ENCODE measurements at regions not wholly inside any gene's neighbourhood (a gene's known extent, or its start where the extent isn't known, plus 50 kb on each side); places are given as distances from the start of the nearest gene placed in this dataset.

- no peak overlapping the region for H3K27ac ChIP-seq (ENCODE audit: extremely low read depth, low read depth, low read length)
- no peak overlapping the region for H3K4me3 ChIP-seq (ENCODE audit: low read depth, low read length)
- H3K36me3 ChIP-seq (ENCODE audit: control insufficient read depth in 2 of 2, insufficient read depth in 1 of 2, low read length in 2 of 2), result no peaks in the 10 kb centered on the region
- ChIA-PET CTCF (no interaction called here), POLR2A (no interaction called here)
- no peaks in the 10 kb centered on the region for H3K9me3 ChIP-seq (ENCODE audit: control insufficient read depth, insufficient read depth, low read depth, low read length)
- TF ChIP-seq ZNF114 (tag by site-specific recombination; IDR thresholded peaks at IDR 0.05) (no peak), SALL2 (tag by site-specific recombination; IDR thresholded peaks at IDR 0.05; ENCODE audit: borderline replicate concordance) (no peak), ZNF555 (tag by site-specific recombination; conservative IDR thresholded peaks at IDR 0.05) (no peak), ZNF18 (tag by site-specific recombination; IDR thresholded peaks at IDR 0.05) (no peak)
- H3K4me1 ChIP-seq (ENCODE audit: control insufficient read depth, insufficient read depth, low read length), result peaks cover 7% of the 10 kb centered on the region
Observed at GRCh38 chrX:39175418-39176057, 374.3 kb downstream of the MID1IP1 start.

GRCh38 chrX:39176105-39176504 lies 374.8 kb downstream of the MID1IP1 start:
- Histone ChIP-seq H3K36me3 (ENCODE audit: control insufficient read depth in 2 of 2, insufficient read depth in 1 of 2, low read length in 2 of 2) (no peaks in the 10 kb centered on the region), H3K9me3 (ENCODE audit: control insufficient read depth, insufficient read depth, low read depth, low read length) (no peaks in the 10 kb centered on the region), H3K4me3 (ENCODE audit: low read depth, low read length) (no peak overlapping the region), H3K4me1 (ENCODE audit: control insufficient read depth, insufficient read depth, low read length) (peaks cover 7% of the 10 kb centered on the region), H3K27ac (ENCODE audit: extremely low read depth, low read depth, low read length) (no peak overlapping the region)
- TF ChIP-seq ZNF214 (tag by site-specific recombination; IDR thresholded peaks at IDR 0.05; ENCODE audit: borderline replicate concordance) (no peak), ZNF223 (tag by site-specific recombination; IDR thresholded peaks at IDR 0.05) (no peak), ZNF433 (tag by site-specific recombination; IDR thresholded peaks at IDR 0.05; ENCODE audit: low read depth) (no peak), OVOL3 (tag by site-specific recombination; IDR thresholded peaks at IDR 0.05) (no peak), KLF7 (tag by site-specific recombination; IDR thresholded peaks at IDR 0.05; ENCODE audit: borderline replicate concordance) (no peak), ZSCAN30 (tag by site-specific recombination; IDR thresholded peaks at IDR 0.05) (no peak), ZNF37A (tag by site-specific recombination; IDR thresholded peaks at IDR 0.05) (no peak), TRIM28 (IDR thresholded peaks at IDR 0.05; ENCODE audit: borderline replicate concordance, low read length) (no peak), ZNF747 (tag by site-specific recombination; IDR thresholded peaks at IDR 0.05) (no peak), SCRT1 (tag by site-specific recombination; IDR thresholded peaks at IDR 0.05; ENCODE audit: borderline replicate concordance) (no peak), ZFP69B (tag by site-specific recombination; IDR thresholded peaks at IDR 0.05) (no peak)
- ChIA-PET CTCF (interaction anchor here (0.7 kb wide), 1 partner anchor 22 kb away, joined by 3 read pairs; no protein-coding TSS in a partner anchor), POLR2A (interaction anchor here (0.7 kb wide), 1 partner anchor 67 kb away, joined by 4 read pairs; no protein-coding TSS in a partner anchor)

GRCh38 chrX:39189431-39189830 lies 388.2 kb downstream of the MID1IP1 start:
- Histone ChIP-seq H3K9me3 (ENCODE audit: control insufficient read depth, insufficient read depth, low read depth, low read length) (no peaks in the 10 kb centered on the region), H3K27ac (ENCODE audit: extremely low read depth, low read depth, low read length) (no peak overlapping the region), H3K36me3 (ENCODE audit: control insufficient read depth in 2 of 2, insufficient read depth in 1 of 2, low read length in 2 of 2) (no peaks in the 10 kb centered on the region), H3K4me3 (ENCODE audit: low read depth, low read length) (no peak overlapping the region), H3K4me1 (ENCODE audit: control insufficient read depth, insufficient read depth, low read length) (no peaks in the 10 kb centered on the region)
- ChIA-PET POLR2A (no interaction called here), CTCF (no interaction called here)
- no peak for TF ChIP-seq ZNF18 (tag by site-specific recombination; IDR thresholded peaks at IDR 0.05)
- no peak for TF ChIP-seq ZNF518A (tag by site-specific recombination; conservative IDR thresholded peaks at IDR 0.05; ENCODE audit: low read depth)

Data from HEK293 (cell line).